ENCODE measurements at regions not wholly inside any gene's neighbourhood (a gene's known extent, or its start where the extent isn't known, plus 50 kb on each side); places are given as distances from the start of the nearest gene placed in this dataset.

DNA sequence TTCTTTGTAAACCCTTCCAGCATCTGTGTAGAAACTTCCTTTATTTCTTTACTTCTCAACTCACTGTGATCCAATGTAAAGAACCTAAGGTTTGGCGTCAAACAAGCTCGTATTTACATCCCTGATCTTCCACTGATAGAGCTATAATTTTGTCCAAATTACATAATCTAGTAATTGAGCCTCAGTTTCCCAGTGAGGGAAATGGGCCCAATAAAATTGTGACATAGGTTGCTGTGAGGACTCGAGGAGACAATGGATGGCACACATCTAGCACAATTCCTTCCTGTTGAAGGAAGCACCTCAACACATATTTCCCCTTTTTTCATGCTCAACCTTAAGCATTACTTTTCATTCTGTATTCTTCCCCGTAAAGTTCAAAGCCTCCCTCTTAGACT, 193.3 kb upstream of the BMPER start:
- Mint-ChIP-seq H3K9me3 (no peaks in the 10 kb centered on the region), H3K27me3 (no peaks in the 10 kb centered on the region), H3K27ac (no peak overlapping the region), H3K36me3 (no peaks in the 10 kb centered on the region), H3K4me3 (no peak overlapping the region), H3K4me1 (no peaks in the 10 kb centered on the region)
- ATAC-seq (ENCODE audit: low read depth in 2 of 2) (no peak), DNase-seq (no peak)
- Histone ChIP-seq H3K4me1 (ENCODE audit: control insufficient read depth, insufficient read depth, low read length, poor library complexity, severe bottlenecking) (no peaks in the 10 kb centered on the region), H3K36me3 (ENCODE audit: control insufficient read depth, insufficient read depth, low read length) (no peaks in the 10 kb centered on the region), H3K9me3 (ENCODE audit: control insufficient read depth in 2 of 2, low read length in 2 of 2) (no peaks in the 10 kb centered on the region), H3K4me3 (ENCODE audit: low read depth, low read length) (no peak overlapping the region), H3K27me3 (ENCODE audit: control insufficient read depth, insufficient read depth, low read length) (no peaks in the 10 kb centered on the region), H3K27ac (ENCODE audit: insufficient read depth, low read length, poor library complexity, severe bottlenecking) (no peak overlapping the region)

DNA sequence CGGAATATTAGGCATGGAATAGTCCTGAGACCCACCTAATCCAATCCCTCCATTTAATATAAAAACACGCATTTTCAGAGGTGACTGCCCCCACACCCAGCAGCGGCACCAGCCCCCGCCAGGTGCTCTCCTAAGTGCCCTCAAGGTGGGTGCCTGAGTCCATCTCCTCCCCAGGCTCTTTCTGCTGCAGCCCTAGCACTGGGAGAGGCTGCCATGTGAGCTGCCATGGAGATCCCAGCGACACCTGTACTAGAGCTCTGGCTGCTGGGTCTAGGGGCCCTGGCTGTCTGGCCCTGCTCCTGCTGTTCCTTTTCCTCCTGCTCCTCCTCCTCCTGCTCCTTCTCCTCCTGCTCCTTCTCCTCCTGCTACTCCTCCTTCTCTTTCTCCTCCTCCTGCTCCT, 191.1 kb upstream of the BMPER start:
- Histone ChIP-seq H3K36me3 (ENCODE audit: control insufficient read depth, insufficient read depth, low read length) (no peaks in the 10 kb centered on the region), H3K27me3 (ENCODE audit: control insufficient read depth, insufficient read depth, low read length) (no peaks in the 10 kb centered on the region), H3K27ac (ENCODE audit: insufficient read depth, low read length, poor library complexity, severe bottlenecking) (no peak overlapping the region), H3K4me3 (ENCODE audit: low read depth, low read length) (no peak overlapping the region), H3K9me3 (ENCODE audit: control insufficient read depth in 2 of 2, low read length in 2 of 2) (no peaks in the 10 kb centered on the region), H3K4me1 (ENCODE audit: control insufficient read depth, insufficient read depth, low read length, poor library complexity, severe bottlenecking) (no peaks in the 10 kb centered on the region)
- DNase-seq (no peak), ATAC-seq (ENCODE audit: low read depth in 2 of 2) (no peak)
- H3K36me3 Mint-ChIP-seq, result no peaks in the 10 kb centered on the region
- H3K27me3 Mint-ChIP-seq, result no peaks in the 10 kb centered on the region
- H3K4me3 Mint-ChIP-seq, result no peak overlapping the region
- no peaks in the 10 kb centered on the region for H3K4me1 Mint-ChIP-seq
- H3K27ac Mint-ChIP-seq, result no peak overlapping the region
- H3K9me3 Mint-ChIP-seq, result no peaks in the 10 kb centered on the region

GRCh38 chr7:33716581-33717477, 188.5 kb upstream of the BMPER start:
- no peaks in the 10 kb centered on the region for H3K27me3 Mint-ChIP-seq
- Histone ChIP-seq H3K4me1 (ENCODE audit: control insufficient read depth, insufficient read depth, low read length, poor library complexity, severe bottlenecking) (no peaks in the 10 kb centered on the region), H3K9me3 (ENCODE audit: control insufficient read depth in 2 of 2, low read length in 2 of 2) (no peaks in the 10 kb centered on the region), H3K4me3 (ENCODE audit: low read depth, low read length) (no peak overlapping the region), H3K27me3 (ENCODE audit: control insufficient read depth, insufficient read depth, low read length) (no peaks in the 10 kb centered on the region), H3K36me3 (ENCODE audit: control insufficient read depth, insufficient read depth, low read length) (no peaks in the 10 kb centered on the region), H3K27ac (ENCODE audit: insufficient read depth, low read length, poor library complexity, severe bottlenecking) (no peak overlapping the region)
- peak in 1 of 3 donors; percentile 8 for DNase-seq
- ATAC-seq (ENCODE audit: low read depth in 2 of 2), result no peak
- H3K4me1 Mint-ChIP-seq, result no peaks in the 10 kb centered on the region
- H3K9me3 Mint-ChIP-seq, result no peaks in the 10 kb centered on the region
- no peak overlapping the region for H3K4me3 Mint-ChIP-seq
- H3K36me3 Mint-ChIP-seq, result no peaks in the 10 kb centered on the region
- no peak overlapping the region for H3K27ac Mint-ChIP-seq

GRCh38 chr7:33719059-33719581, 186.2 kb upstream of the BMPER start:
- no peaks in the 10 kb centered on the region for H3K36me3 ChIP-seq (ENCODE audit: control insufficient read depth, insufficient read depth, low read length)
- H3K4me1 ChIP-seq (ENCODE audit: control insufficient read depth, insufficient read depth, low read length, poor library complexity, severe bottlenecking), result no peaks in the 10 kb centered on the region
- H3K9me3 Mint-ChIP-seq, result no peaks in the 10 kb centered on the region
- no peak overlapping the region for H3K27ac Mint-ChIP-seq
- DNase-seq, result no peak
- no peaks in the 10 kb centered on the region for H3K27me3 Mint-ChIP-seq
- no peaks in the 10 kb centered on the region for H3K36me3 Mint-ChIP-seq
- no peaks in the 10 kb centered on the region for H3K9me3 ChIP-seq (ENCODE audit: control insufficient read depth in 2 of 2, low read length in 2 of 2)
- H3K27ac ChIP-seq (ENCODE audit: insufficient read depth, low read length, poor library complexity, severe bottlenecking), result no peak overlapping the region
- no peaks in the 10 kb centered on the region for H3K4me1 Mint-ChIP-seq
- no peak overlapping the region for H3K4me3 ChIP-seq (ENCODE audit: low read depth, low read length)
- H3K27me3 ChIP-seq (ENCODE audit: control insufficient read depth, insufficient read depth, low read length), result no peaks in the 10 kb centered on the region
- no peak overlapping the region for H3K4me3 Mint-ChIP-seq
- ATAC-seq (ENCODE audit: low read depth in 2 of 2), result no peak

DNA sequence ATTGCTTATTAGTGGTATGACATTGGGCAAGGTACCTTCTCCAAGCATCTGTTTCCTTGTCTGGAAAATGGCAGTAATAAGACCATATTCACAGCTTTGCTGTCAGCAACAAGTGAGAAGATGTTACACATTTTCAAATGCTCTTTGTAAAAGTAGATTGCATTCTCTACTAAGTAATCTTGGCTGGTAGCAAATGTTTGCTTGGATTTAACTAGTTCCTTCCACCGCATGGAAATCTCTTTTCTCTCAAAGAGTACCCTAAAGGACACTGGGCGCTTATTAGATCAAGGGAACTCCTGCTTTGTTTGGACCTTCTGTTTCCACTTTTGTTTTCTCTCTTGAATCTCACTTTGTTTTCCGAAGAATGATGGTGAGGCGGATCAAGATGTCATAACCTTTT, 185.2 kb upstream of the BMPER start:
- Mint-ChIP-seq H3K36me3 (no peaks in the 10 kb centered on the region), H3K27ac (no peak overlapping the region), H3K9me3 (no peaks in the 10 kb centered on the region), H3K4me1 (no peaks in the 10 kb centered on the region), H3K27me3 (no peaks in the 10 kb centered on the region), H3K4me3 (no peak overlapping the region)
- Histone ChIP-seq H3K27ac (ENCODE audit: insufficient read depth, low read length, poor library complexity, severe bottlenecking) (no peak overlapping the region), H3K4me1 (ENCODE audit: control insufficient read depth, insufficient read depth, low read length, poor library complexity, severe bottlenecking) (no peaks in the 10 kb centered on the region), H3K9me3 (ENCODE audit: control insufficient read depth in 2 of 2, low read length in 2 of 2) (no peaks in the 10 kb centered on the region), H3K36me3 (ENCODE audit: control insufficient read depth, insufficient read depth, low read length) (no peaks in the 10 kb centered on the region), H3K4me3 (ENCODE audit: low read depth, low read length) (no peak overlapping the region), H3K27me3 (ENCODE audit: control insufficient read depth, insufficient read depth, low read length) (no peaks in the 10 kb centered on the region)
- ATAC-seq (ENCODE audit: low read depth in 2 of 2), result no peak
- DNase-seq, result no peak

DNA sequence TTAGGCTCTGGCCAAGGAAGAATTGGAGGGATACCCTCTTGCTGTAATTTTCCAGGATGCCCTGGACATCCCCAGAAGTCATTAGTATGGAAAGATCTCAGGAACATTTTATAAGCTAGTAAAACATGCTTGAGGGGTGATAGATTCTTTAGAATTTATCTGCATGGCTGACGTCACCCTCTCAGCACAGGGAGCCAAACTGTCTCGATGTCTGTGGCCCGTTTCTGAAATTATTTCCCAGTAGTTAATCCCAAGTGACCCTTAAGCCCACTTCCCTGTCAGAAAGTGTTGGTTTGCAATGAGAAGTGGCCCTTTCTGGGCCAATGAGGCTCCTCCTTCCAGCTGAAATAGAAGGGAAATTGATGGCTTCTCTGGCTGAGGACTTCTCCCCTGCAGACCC, 184.5 kb upstream of the BMPER start:
- no peak for ATAC-seq (ENCODE audit: low read depth in 2 of 2)
- no peaks in the 10 kb centered on the region for H3K36me3 Mint-ChIP-seq
- no peaks in the 10 kb centered on the region for H3K27me3 Mint-ChIP-seq
- H3K27ac ChIP-seq (ENCODE audit: insufficient read depth, low read length, poor library complexity, severe bottlenecking), result no peak overlapping the region
- no peak overlapping the region for H3K4me3 Mint-ChIP-seq
- H3K9me3 Mint-ChIP-seq, result no peaks in the 10 kb centered on the region
- H3K36me3 ChIP-seq (ENCODE audit: control insufficient read depth, insufficient read depth, low read length), result no peaks in the 10 kb centered on the region
- H3K27ac Mint-ChIP-seq, result no peak overlapping the region
- no peak overlapping the region for H3K4me3 ChIP-seq (ENCODE audit: low read depth, low read length)
- DNase-seq, result no peak
- no peaks in the 10 kb centered on the region for H3K27me3 ChIP-seq (ENCODE audit: control insufficient read depth, insufficient read depth, low read length)
- no peaks in the 10 kb centered on the region for H3K4me1 ChIP-seq (ENCODE audit: control insufficient read depth, insufficient read depth, low read length, poor library complexity, severe bottlenecking)
- H3K9me3 ChIP-seq (ENCODE audit: control insufficient read depth in 2 of 2, low read length in 2 of 2), result no peaks in the 10 kb centered on the region
- no peaks in the 10 kb centered on the region for H3K4me1 Mint-ChIP-seq

- Mint-ChIP-seq H3K27ac (no peak overlapping the region), H3K4me3 (no peak overlapping the region), H3K4me1 (no peaks in the 10 kb centered on the region), H3K36me3 (peaks cover 3% of the 10 kb centered on the region), H3K27me3 (no peaks in the 10 kb centered on the region), H3K9me3 (no peaks in the 10 kb centered on the region)
- ATAC-seq (ENCODE audit: low read depth in 2 of 2) (no peak), DNase-seq (no peak)
- Histone ChIP-seq H3K4me1 (ENCODE audit: control insufficient read depth, insufficient read depth, low read length, poor library complexity, severe bottlenecking) (no peaks in the 10 kb centered on the region), H3K4me3 (ENCODE audit: low read depth, low read length) (no peak overlapping the region), H3K27me3 (ENCODE audit: control insufficient read depth, insufficient read depth, low read length) (no peaks in the 10 kb centered on the region), H3K9me3 (ENCODE audit: control insufficient read depth in 2 of 2, low read length in 2 of 2) (no peaks in the 10 kb centered on the region), H3K27ac (ENCODE audit: insufficient read depth, low read length, poor library complexity, severe bottlenecking) (no peak overlapping the region), H3K36me3 (ENCODE audit: control insufficient read depth, insufficient read depth, low read length) (no peaks in the 10 kb centered on the region)
Observed at GRCh38 chr7:33721895-33722294, 183.4 kb upstream of the BMPER start.

Measured in CD4-positive, CD25-positive, alpha-beta regulatory T cell (primary cell).